GM10248 (cell line): ENCODE measurements at regions not wholly inside any gene's neighbourhood (a gene's known extent, or its start where the extent isn't known, plus 50 kb on each side); places are given as distances from the start of the nearest gene placed in this dataset.

ENCODE experiments used
- CTCF ChIA-PET: fragments of 300-600 bp; sonication (Branson Sonifier 250); formaldehyde crosslinking; extraction: SDS; loops from one replicate; lab custom pipeline; 2021; ENCODE audit warnings: antibody characterized with exemption; lab: Yijun Ruan, JAX
- POLR2A ChIA-PET: fragments of 350-650 bp; sonication (Branson Sonifier 250); formaldehyde crosslinking; extraction: SDS; loops from one replicate; lab custom pipeline; 2020; ENCODE audit warnings: antibody characterized with exemption; lab: Yijun Ruan, JAX
- DNase-seq: peaks from one replicate; pipeline ENCODE4 v3.0.0; 2012; ENCODE audit errors: extremely low spot score
- TF ChIP-seq, protein P1 (sequence below): IDR thresholded peaks from 2 replicates; pipeline ENCODE4 v1.5.1; 2012; ENCODE audit warnings: mild to moderate bottlenecking, low read depth; ENCODE audit errors: extremely low read depth, missing control alignments, control extremely low read depth

DNA sequence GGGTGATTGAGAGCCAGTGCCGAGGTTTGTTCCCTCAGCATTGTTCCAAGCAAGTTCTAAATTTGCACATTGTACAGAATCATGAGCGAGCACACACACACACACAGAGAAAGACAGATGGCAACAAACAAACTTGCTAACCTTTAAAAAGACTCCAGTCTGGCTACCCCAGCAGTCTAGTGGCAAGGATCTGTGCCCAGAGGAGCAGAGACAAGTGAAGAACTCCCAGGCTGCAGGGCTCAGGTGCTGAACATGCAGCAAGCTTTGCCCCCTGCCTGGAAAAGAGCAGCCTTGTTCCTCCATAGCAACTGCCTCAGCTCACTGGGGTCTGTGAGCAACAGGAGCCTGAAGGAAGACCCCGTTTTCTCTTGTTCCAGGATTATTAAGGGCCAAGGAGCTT, 169.2 kb upstream of the CCDC68 start:
- no peak for DNase-seq
- CTCF ChIA-PET: interaction anchor here (1.1 to 1.4 kb wide), 2 partner anchors 13 to 18 kb away, joined by 3 read pairs; no protein-coding TSS in a partner anchor
- POLR2A ChIA-PET: no interaction called here
- TF ChIP-seq, protein P1, sequence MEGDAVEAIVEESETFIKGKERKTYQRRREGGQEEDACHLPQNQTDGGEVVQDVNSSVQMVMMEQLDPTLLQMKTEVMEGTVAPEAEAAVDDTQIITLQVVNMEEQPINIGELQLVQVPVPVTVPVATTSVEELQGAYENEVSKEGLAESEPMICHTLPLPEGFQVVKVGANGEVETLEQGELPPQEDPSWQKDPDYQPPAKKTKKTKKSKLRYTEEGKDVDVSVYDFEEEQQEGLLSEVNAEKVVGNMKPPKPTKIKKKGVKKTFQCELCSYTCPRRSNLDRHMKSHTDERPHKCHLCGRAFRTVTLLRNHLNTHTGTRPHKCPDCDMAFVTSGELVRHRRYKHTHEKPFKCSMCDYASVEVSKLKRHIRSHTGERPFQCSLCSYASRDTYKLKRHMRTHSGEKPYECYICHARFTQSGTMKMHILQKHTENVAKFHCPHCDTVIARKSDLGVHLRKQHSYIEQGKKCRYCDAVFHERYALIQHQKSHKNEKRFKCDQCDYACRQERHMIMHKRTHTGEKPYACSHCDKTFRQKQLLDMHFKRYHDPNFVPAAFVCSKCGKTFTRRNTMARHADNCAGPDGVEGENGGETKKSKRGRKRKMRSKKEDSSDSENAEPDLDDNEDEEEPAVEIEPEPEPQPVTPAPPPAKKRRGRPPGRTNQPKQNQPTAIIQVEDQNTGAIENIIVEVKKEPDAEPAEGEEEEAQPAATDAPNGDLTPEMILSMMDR: no peak

DNA sequence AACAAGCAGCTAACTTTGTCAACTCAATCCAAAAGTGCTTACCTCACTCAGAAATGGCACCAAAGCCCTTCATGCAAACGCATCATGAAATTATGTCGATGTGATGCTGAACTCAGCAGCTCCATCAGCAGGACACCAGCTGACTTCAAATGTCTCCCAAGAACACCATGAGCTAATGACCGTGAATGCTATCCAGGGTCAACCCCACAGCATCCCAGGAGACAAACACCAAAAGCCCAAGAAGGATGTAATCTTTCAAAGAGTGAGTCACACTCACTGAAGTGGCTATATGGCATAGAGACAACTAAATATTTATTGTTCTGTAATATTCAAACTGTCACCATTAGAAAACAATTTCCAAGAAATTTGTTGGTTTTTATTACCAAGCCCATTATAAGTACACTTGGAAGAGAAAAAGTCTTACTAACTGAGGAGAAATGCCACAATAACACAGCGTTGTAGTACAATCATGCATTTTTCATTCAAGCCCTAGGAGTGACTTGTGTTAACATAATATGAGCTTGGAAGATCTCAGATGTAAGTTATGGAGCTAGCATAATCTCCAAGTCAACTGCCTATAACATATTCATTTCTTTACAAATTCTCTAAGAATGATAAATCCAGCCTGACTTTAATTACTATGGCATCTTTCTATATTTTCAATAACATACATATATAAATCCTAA, 165.0 kb upstream of the CCDC68 start:
- DNase-seq: no peak
- ChIA-PET POLR2A (no interaction called here), CTCF (interaction anchor here (1.0 to 1.7 kb wide), 4 partner anchors 10 to 91 kb away, joined by 3 to 4 read pairs (median 3); no protein-coding TSS in a partner anchor)
- TF ChIP-seq, protein P1: no peak

DNA sequence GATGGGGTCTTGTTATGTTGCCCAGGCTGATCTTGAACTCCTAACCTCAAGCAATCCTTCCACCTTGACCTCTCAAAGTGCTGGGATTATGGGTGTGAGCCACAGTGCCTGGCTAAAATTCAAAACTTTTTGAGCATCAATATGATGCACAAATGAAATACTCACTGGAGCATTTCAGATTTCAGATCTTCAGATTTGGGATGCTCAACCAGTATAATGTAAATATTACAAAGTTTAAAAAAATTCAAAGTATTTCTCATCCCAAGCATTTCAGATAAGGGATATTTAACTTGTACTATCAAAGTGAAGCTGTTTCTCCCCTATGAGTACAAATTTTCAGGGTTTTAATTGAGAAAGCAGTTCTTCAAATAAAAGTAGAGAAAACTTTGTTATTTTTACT, 164.1 kb upstream of the CCDC68 start:
- CTCF ChIA-PET: interaction anchor here (1.4 to 1.6 kb wide), 2 partner anchors 41 to 90 kb away, joined by 3 read pairs; no protein-coding TSS in a partner anchor
- POLR2A ChIA-PET: no interaction called here
- TF ChIP-seq, protein P1: no peak
- DNase-seq: no peak

DNA sequence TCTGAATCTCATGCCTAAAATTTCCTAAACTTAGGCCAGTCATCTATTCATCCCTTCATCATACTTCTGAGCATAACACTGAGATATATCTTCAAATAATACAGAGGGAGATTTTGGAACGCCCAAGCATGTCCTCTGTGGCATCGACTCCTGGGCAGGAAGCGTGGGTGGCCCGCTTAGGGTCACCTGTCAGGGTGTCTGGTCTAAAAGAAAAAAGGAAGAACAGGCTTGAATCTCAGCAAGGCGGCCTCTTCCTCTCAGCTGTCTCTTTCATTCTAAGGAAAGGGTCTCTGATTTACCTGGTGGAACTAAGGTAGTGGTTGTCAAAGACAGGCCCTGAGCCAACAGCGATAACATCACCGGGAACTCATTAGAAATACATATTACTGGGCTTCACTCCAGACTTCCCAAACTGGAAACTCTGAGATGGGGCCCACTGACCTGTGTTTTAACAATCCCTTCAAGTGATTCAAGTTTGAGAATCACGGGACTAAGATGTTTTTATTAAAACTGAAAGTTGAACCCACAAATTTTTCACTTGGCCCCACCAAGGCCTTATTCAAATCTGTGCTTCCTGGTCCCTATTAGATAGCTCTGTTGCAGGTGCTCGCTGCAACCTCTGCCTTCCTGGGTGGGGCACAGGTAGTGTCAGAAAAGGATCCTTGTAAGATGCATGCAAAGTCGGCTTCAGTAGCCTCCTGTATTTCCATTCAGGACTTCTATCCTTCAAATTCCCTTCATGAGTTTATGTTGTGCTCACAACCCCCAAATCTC, 162.3 kb upstream of the CCDC68 start:
- TF ChIP-seq, protein P1: no peak
- no peak for DNase-seq
- CTCF ChIA-PET: no interaction called here
- POLR2A ChIA-PET: no interaction called here

DNA sequence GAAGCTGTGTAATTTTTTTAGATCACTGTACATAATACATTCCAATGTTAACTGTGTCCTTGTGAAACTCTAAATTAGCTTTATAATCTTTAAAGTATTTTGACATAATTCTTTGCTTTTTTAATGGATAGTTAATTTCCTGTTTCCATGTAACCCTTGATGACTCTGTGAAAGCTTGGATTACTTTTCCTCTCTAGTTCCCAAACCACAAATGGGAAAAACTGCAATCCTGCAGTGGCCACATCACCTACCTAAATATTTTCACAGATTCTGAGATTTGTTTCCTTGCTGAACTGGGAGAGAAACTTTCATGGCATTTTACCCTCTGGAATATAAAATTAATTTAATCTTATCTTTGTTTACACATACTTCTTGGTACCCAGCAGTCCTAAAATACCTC, 161.6 kb upstream of the CCDC68 start:
- TF ChIP-seq, protein P1: no peak
- POLR2A ChIA-PET: no interaction called here
- DNase-seq: no peak
- CTCF ChIA-PET: no interaction called here

DNA sequence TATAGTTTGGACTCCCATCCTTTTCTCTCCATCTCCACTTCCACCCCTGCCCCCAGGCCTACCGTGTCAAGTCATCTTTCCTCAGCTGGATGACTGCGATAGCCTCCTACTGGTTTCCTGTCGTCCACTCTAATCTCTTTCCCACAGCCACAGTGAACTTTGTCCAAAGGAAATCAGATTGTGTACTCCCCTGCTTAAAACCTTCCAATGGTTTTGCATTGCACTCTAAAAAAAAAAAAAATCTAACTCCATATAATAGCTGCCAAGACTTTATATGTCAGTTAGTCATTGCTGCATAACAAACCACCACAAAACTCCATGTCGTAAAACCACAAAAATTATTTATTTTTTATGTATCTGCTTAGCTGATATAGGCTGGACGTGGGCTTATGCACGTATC, 160.2 kb upstream of the CCDC68 start:
- TF ChIP-seq, protein P1: no peak
- DNase-seq: no peak
- POLR2A ChIA-PET: no interaction called here
- CTCF ChIA-PET: no interaction called here
